RPMI8226 (cell line): ENCODE measurements at regions not wholly inside any gene's neighbourhood (a gene's known extent, or its start where the extent isn't known, plus 50 kb on each side); places are given as distances from the start of the nearest gene placed in this dataset.
"Not testable (repeated sequence)": the region's sequence is repeated elsewhere in the genome, so short reads cannot be mapped to it uniquely, and the experiment has no call there.

Source experiments
- DNase-seq: peaks from one replicate; pipeline ENCODE4 v3.0.0-alpha.2; 2015

GRCh38 chr11:101291279-101291678, 161.7 kb upstream of the PGR start:
- no peak for DNase-seq

- no peak for DNase-seq
These were observed 158.8 kb upstream of the PGR start for GRCh38 chr11:101288392-101288791.

GRCh38 chr11:101279728-101280127, 150.1 kb upstream of the PGR start:
- DNase-seq, result no peak

- no peak for DNase-seq
These were observed 148.7 kb upstream of the PGR start for GRCh38 chr11:101278286-101278685.

GRCh38 chr11:101277036-101277435, 147.4 kb upstream of the PGR start:
- no peak for DNase-seq

- DNase-seq, result no peak
These were observed 140.5 kb upstream of the PGR start for GRCh38 chr11:101269990-101270660.

- no peak for DNase-seq
These were observed 139.8 kb upstream of the PGR start for GRCh38 chr11:101269390-101269789.

GRCh38 chr11:101267654-101268053, 138.0 kb upstream of the PGR start:
- DNase-seq, result no peak

- no peak for DNase-seq
These were observed 134.7 kb upstream of the PGR start for GRCh38 chr11:101264306-101264705.

GRCh38 chr11:101262995-101263394, 133.4 kb upstream of the PGR start:
- DNase-seq, result no peak

GRCh38 chr11:101262258-101262657, 132.6 kb upstream of the PGR start:
- DNase-seq, result no peak

- no peak for DNase-seq
These were observed 125.4 kb upstream of the PGR start for GRCh38 chr11:101255036-101255435.

GRCh38 chr11:101254037-101254436, 124.4 kb upstream of the PGR start:
- no peak for DNase-seq

GRCh38 chr11:101245635-101246034, 116.0 kb upstream of the PGR start:
- not testable (repeated sequence) for DNase-seq

GRCh38 chr11:101245081-101245480, 115.5 kb upstream of the PGR start:
- peak; percentile 15 for DNase-seq

GRCh38 chr11:101241160-101241795, 111.7 kb upstream of the PGR start:
- DNase-seq, result no peak

- DNase-seq, result not testable (repeated sequence)
These were observed 101.7 kb upstream of the PGR start for GRCh38 chr11:101231207-101231834.

GRCh38 chr11:101226617-101227016, 97.0 kb upstream of the PGR start:
- DNase-seq, result no peak

GRCh38 chr11:101224221-101224620, 94.6 kb upstream of the PGR start:
- no peak for DNase-seq

- not testable (repeated sequence) for DNase-seq
These were observed 88.5 kb upstream of the PGR start for GRCh38 chr11:101218091-101218490.

GRCh38 chr11:101216091-101216490, 86.5 kb upstream of the PGR start:
- DNase-seq, result not testable (repeated sequence)

- no peak for DNase-seq
These were observed 85.5 kb upstream of the PGR start for GRCh38 chr11:101215069-101215468.

- no peak for DNase-seq
These were observed 81.9 kb upstream of the PGR start for GRCh38 chr11:101211407-101211975.

- no peak for DNase-seq
These were observed 73.0 kb upstream of the PGR start for GRCh38 chr11:101202614-101203013.
